ENCODE measurements at regions not wholly inside any gene's neighbourhood (a gene's known extent, or its start where the extent isn't known, plus 50 kb on each side); places are given as distances from the start of the nearest gene placed in this dataset.

GRCh38 chr3:180275176-180275575 lies 238.4 kb upstream of the PEX5L start:
- TF ChIP-seq SMC3 (IDR thresholded peaks at IDR 0.05), result no peak
- no peak for TF ChIP-seq MYC (IDR thresholded peaks at IDR 0.05; ENCODE audit: borderline replicate concordance, low read length)
- no peak for TF ChIP-seq CHD2 (IDR thresholded peaks at IDR 0.05; ENCODE audit: low read length, partially characterized antibody)
- TF ChIP-seq CTCF (IDR thresholded peaks at IDR 0.05), result no peak
- TF ChIP-seq RAD21 (conservative IDR thresholded peaks at IDR 0.05 in 1 of 2, IDR thresholded peaks at IDR 0.05 in 1 of 2), result no peak
- TF ChIP-seq ESRRA (IDR thresholded peaks at IDR 0.05; ENCODE audit: borderline replicate concordance, low read length), result no peak
- TF ChIP-seq POLR2AphosphoS2 (conservative IDR thresholded peaks at IDR 0.05; ENCODE audit: low read length), result no peak
- TF ChIP-seq REST (IDR thresholded peaks at IDR 0.05), result no peak
